Stimulated activated CD8-positive, alpha-beta memory T cell treated with anti-CD3 and anti-CD28 coated beads, Interleukin-12 subunit alpha, Interleukin-12 subunit beta, amount 100 ng/mL, for 1 hour (primary cell): ENCODE measurements at regions not wholly inside any gene's neighbourhood (a gene's known extent, or its start where the extent isn't known, plus 50 kb on each side); places are given as distances from the start of the nearest gene placed in this dataset.

Experiments used
- DNase-seq: peaks from one replicate; pipeline ENCODE4 v3.0.0-alpha.2; 2020; ENCODE audit warnings: low read depth

- DNase-seq, result no peak
Observed at GRCh38 chr1:193712392-193712791, 526.0 kb upstream of the B3GALT2 start.

- DNase-seq, result no peak
Observed at GRCh38 chr1:193709607-193710006, 523.2 kb upstream of the B3GALT2 start.

GRCh38 chr1:193707271-193708021 is 521.0 kb upstream of the B3GALT2 start:
- no peak for DNase-seq

- DNase-seq, result no peak
Observed at GRCh38 chr1:193706766-193707165, 520.4 kb upstream of the B3GALT2 start.

- no peak for DNase-seq
Observed at GRCh38 chr1:193705554-193705981, 519.2 kb upstream of the B3GALT2 start.

- no peak for DNase-seq
Observed at GRCh38 chr1:193703655-193704054, 517.2 kb upstream of the B3GALT2 start.

GRCh38 chr1:193703121-193703520 is 516.7 kb upstream of the B3GALT2 start:
- DNase-seq, result no peak

- no peak for DNase-seq
Observed at GRCh38 chr1:193701759-193702158, 515.3 kb upstream of the B3GALT2 start.

GRCh38 chr1:193700710-193701355 is 514.4 kb upstream of the B3GALT2 start:
- DNase-seq, result no peak

GRCh38 chr1:193699261-193699660 is 512.8 kb upstream of the B3GALT2 start:
- DNase-seq, result no peak

- DNase-seq, result no peak
Observed at GRCh38 chr1:193697776-193698175, 511.4 kb upstream of the B3GALT2 start.

- DNase-seq, result no peak
Observed at GRCh38 chr1:193697115-193697762, 510.8 kb upstream of the B3GALT2 start.

- no peak for DNase-seq
Observed at GRCh38 chr1:193694741-193695140, 508.3 kb upstream of the B3GALT2 start.

GRCh38 chr1:193685986-193686385 is 499.6 kb upstream of the B3GALT2 start:
- DNase-seq, result no peak

GRCh38 chr1:193681422-193681821 is 495.0 kb upstream of the B3GALT2 start:
- DNase-seq, result no peak

GRCh38 chr1:193680924-193681316 is 494.5 kb upstream of the B3GALT2 start:
- no peak for DNase-seq

- no peak for DNase-seq
Observed at GRCh38 chr1:193680247-193680923, 494.0 kb upstream of the B3GALT2 start.

- no peak for DNase-seq
Observed at GRCh38 chr1:193677874-193678273, 491.5 kb upstream of the B3GALT2 start.

- no peak for DNase-seq
Observed at GRCh38 chr1:193676996-193677549, 490.7 kb upstream of the B3GALT2 start.

GRCh38 chr1:193674292-193674944 is 488.0 kb upstream of the B3GALT2 start:
- no peak for DNase-seq

- no peak for DNase-seq
Observed at GRCh38 chr1:193666485-193667083, 480.2 kb upstream of the B3GALT2 start.
